HUES6 (cell line): ENCODE measurements at regions not wholly inside any gene's neighbourhood (a gene's known extent, or its start where the extent isn't known, plus 50 kb on each side); places are given as distances from the start of the nearest gene placed in this dataset.
A peak's percentile ranks its signal among the peaks of the same experiment; 100 is the strongest.

Experiments
- H3K27ac ChIP-seq: 2 replicates; pipeline ENCODE4 v1.7.0; 2013; ENCODE audit warnings: low read depth, mild to moderate bottlenecking, low read length, inconsistent platforms
- H3K27me3 ChIP-seq: 2 replicates; pipeline ENCODE4 v1.6.1; 2013; ENCODE audit warnings: low read length; ENCODE audit not compliant: control insufficient read depth, insufficient read depth
- H3K36me3 ChIP-seq: 2 replicates; pipeline ENCODE4 v1.6.1; 2013; ENCODE audit warnings: low read length; ENCODE audit not compliant: control insufficient read depth, insufficient read depth
- H3K4me1 ChIP-seq: 2 replicates; pipeline ENCODE4 v1.6.1; 2013; ENCODE audit warnings: low read length; ENCODE audit not compliant: control insufficient read depth, insufficient read depth
- H3K4me3 ChIP-seq: 2 replicates; pipeline ENCODE4 v1.5.1; 2013; ENCODE audit warnings: low read depth, low read length
- H3K9ac ChIP-seq: one replicate; pipeline ENCODE4 v1.6.1; 2013; ENCODE audit warnings: mild to moderate bottlenecking, low read length
- H3K9me3 ChIP-seq: 2 replicates; pipeline ENCODE4 v1.6.1; 2013; ENCODE audit warnings: low read depth, low read length; ENCODE audit not compliant: control insufficient read depth, insufficient read depth

GRCh38 chr2:185891403-185891802, 152.8 kb downstream of the FSIP2 start:
- Histone ChIP-seq H3K27ac (no peak overlapping the region), H3K9ac (no peak overlapping the region), H3K4me1 (no peaks in the 10 kb centered on the region), H3K36me3 (no peaks in the 10 kb centered on the region), H3K4me3 (no peak overlapping the region), H3K9me3 (no peaks in the 10 kb centered on the region), H3K27me3 (no peaks in the 10 kb centered on the region)

GRCh38 chr2:185891804-185892411, 153.3 kb downstream of the FSIP2 start:
- no peaks in the 10 kb centered on the region for H3K9me3 ChIP-seq
- H3K27me3 ChIP-seq: no peaks in the 10 kb centered on the region

DNA sequence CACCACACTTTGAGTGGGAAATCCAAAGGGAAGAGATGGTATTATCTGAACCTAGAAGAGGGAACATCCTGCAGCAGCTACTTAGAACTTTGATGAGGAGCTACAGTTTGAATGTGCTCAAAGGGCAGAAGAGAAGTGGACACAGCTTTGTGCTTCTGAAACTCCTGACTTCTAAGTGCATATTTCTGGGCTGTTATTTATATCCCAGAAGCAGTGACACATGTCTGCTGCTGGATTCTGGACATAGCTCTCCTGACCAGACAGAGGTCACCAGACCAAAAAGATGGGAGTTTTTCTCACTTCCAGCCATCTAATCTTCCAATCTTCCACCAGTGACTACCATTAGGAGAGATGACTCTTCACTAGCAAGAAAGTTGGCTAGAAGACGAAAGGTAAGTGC, 153.9 kb downstream of the FSIP2 start:
- H3K27ac ChIP-seq: no peak overlapping the region
- no peak overlapping the region for H3K4me3 ChIP-seq
- no peaks in the 10 kb centered on the region for H3K4me1 ChIP-seq
- H3K36me3 ChIP-seq: no peaks in the 10 kb centered on the region
- no peak overlapping the region for H3K9ac ChIP-seq
- no peaks in the 10 kb centered on the region for H3K9me3 ChIP-seq
- H3K27me3 ChIP-seq: no peaks in the 10 kb centered on the region

More at GRCh38 chr2:185891804-185892411, 153.3 kb downstream of the FSIP2 start:
- Histone ChIP-seq H3K4me3 (no peak overlapping the region), H3K9ac (no peak overlapping the region), H3K4me1 (no peaks in the 10 kb centered on the region), H3K27ac (no peak overlapping the region), H3K36me3 (no peaks in the 10 kb centered on the region)

- H3K4me3 ChIP-seq: no peak overlapping the region
Measured at GRCh38 chr2:185894223-185894622, 155.6 kb downstream of the FSIP2 start.

DNA sequence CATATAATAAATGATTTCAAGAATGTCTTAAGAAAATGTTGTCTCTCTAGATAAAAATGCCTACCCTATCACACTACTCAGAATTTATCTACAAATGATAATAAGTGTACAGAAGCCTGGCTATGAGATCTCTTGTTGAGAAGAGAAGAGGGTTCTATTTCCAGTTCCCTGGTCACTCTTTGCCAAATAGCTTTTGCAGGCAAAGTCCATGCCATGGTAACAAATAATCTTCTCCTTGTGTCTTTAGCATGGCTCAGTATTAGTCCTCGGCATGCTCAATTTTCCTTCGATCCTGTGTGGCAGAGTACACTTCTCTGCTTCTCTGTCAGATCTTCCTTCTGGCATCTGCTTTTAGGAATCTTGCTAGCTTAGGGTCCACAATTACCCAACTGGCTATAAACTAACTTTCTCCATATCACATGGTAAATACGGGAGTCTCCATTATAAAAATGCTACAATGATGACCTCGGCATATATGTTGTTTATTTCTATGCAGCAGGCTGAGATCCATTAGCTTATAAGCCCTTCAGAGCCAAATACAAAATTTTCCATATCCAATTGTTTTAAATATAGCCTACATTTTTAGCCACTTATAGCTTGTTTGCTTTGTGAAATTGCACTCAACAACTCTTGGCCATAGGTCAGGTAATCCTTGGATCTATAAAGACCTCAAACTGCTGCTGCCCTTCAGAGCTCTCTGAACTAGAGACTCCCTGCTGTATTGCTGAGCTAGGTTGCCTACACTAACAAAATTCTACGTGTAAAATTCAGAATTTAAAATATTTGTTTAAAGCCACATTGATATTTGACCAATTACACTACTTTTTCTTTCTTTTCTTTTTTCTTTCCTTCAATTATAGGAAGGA, 157.5 kb downstream of the FSIP2 start:
- H3K36me3 ChIP-seq: no peaks in the 10 kb centered on the region
- no peak overlapping the region for H3K9ac ChIP-seq
- no peak overlapping the region for H3K27ac ChIP-seq
- H3K9me3 ChIP-seq: no peaks in the 10 kb centered on the region
- H3K4me1 ChIP-seq: peaks cover 3% of the 10 kb centered on the region; the same call in 1 of the 2 replicates
- no peak overlapping the region for H3K4me3 ChIP-seq
- no peaks in the 10 kb centered on the region for H3K27me3 ChIP-seq

More at GRCh38 chr2:185894223-185894622, 155.6 kb downstream of the FSIP2 start:
- no peak overlapping the region for H3K27ac ChIP-seq
- no peaks in the 10 kb centered on the region for H3K36me3 ChIP-seq
- no peak overlapping the region for H3K9ac ChIP-seq
- no peaks in the 10 kb centered on the region for H3K27me3 ChIP-seq
- no peaks in the 10 kb centered on the region for H3K9me3 ChIP-seq
- H3K4me1 ChIP-seq: no peaks in the 10 kb centered on the region

- no peak overlapping the region for H3K9ac ChIP-seq
- H3K27me3 ChIP-seq: no peaks in the 10 kb centered on the region
- peaks cover 3% of the 10 kb centered on the region; the same call in 1 of the 2 replicates for H3K4me1 ChIP-seq
- no peak overlapping the region for H3K4me3 ChIP-seq
- H3K9me3 ChIP-seq: no peaks in the 10 kb centered on the region
- no peak overlapping the region for H3K27ac ChIP-seq
- no peaks in the 10 kb centered on the region for H3K36me3 ChIP-seq
Measured at GRCh38 chr2:185899366-185899765, 160.8 kb downstream of the FSIP2 start.

- Histone ChIP-seq H3K9me3 (no peaks in the 10 kb centered on the region), H3K27ac (no peak overlapping the region), H3K4me1 (no peaks in the 10 kb centered on the region), H3K9ac (no peak overlapping the region), H3K36me3 (no peaks in the 10 kb centered on the region), H3K4me3 (no peak overlapping the region), H3K27me3 (no peaks in the 10 kb centered on the region)
Measured at GRCh38 chr2:185919155-185919554, 180.6 kb downstream of the FSIP2 start.

DNA sequence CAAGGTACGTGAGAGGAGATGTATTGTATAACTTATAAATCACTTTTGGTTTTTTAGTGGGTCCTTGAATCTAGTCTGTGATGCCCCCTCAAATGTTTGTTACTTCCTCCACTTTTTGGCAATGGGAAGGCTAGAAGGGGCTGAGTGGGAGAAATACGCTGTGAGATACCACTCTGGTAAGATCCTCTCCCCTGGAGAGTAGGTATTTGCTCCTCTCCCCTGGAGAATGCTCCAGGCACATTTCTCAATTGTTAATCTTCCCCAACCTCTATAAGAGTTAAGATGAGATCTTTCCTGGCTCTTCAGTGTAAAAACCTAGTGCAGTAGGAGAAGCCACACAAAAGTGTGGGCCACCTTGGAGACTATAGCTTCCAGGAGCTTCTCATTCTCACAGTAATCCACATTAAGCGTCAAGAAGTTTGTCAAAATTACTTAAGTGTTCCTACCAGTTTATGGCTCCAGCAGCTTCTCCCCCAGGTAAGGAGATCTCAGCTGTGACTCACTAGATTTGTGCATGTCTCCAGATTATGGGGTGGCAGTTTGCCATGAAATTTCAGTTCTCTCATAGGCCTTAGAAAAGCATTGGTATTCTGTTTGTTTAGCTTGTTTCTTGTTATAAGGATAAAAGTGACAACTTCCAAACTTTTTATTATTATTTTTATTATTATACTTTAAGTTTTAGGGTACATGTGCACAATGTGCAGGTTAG, 182.6 kb downstream of the FSIP2 start:
- Histone ChIP-seq H3K27ac (0 out of 2 replicates have a peak overlapping the region, but pooled peaks have one; percentile 10), H3K36me3 (no peaks in the 10 kb centered on the region), H3K4me1 (no peaks in the 10 kb centered on the region), H3K9ac (no peak overlapping the region), H3K27me3 (no peaks in the 10 kb centered on the region), H3K9me3 (no peaks in the 10 kb centered on the region), H3K4me3 (no peak overlapping the region)

GRCh38 chr2:185934232-185934631, 195.6 kb downstream of the FSIP2 start:
- H3K27ac ChIP-seq: no peak overlapping the region
- no peaks in the 10 kb centered on the region for H3K36me3 ChIP-seq
- H3K9ac ChIP-seq: no peak overlapping the region

GRCh38 chr2:185939858-185940257, 201.3 kb downstream of the FSIP2 start:
- peaks cover 2% of the 10 kb centered on the region; the same call in 1 of the 2 replicates for H3K9me3 ChIP-seq
- no peak overlapping the region for H3K4me3 ChIP-seq
- no peaks in the 10 kb centered on the region for H3K36me3 ChIP-seq
- H3K9ac ChIP-seq: no peak overlapping the region
- H3K4me1 ChIP-seq: no peaks in the 10 kb centered on the region
- H3K27me3 ChIP-seq: no peaks in the 10 kb centered on the region
- no peak overlapping the region for H3K27ac ChIP-seq

More at GRCh38 chr2:185934232-185934631, 195.6 kb downstream of the FSIP2 start:
- no peaks in the 10 kb centered on the region for H3K9me3 ChIP-seq
- no peaks in the 10 kb centered on the region for H3K27me3 ChIP-seq
- H3K4me1 ChIP-seq: no peaks in the 10 kb centered on the region
- H3K4me3 ChIP-seq: no peak overlapping the region

- Histone ChIP-seq H3K4me1 (no peaks in the 10 kb centered on the region), H3K4me3 (no peak overlapping the region), H3K9me3 (peaks cover 2% of the 10 kb centered on the region; the same call in 1 of the 2 replicates), H3K36me3 (no peaks in the 10 kb centered on the region), H3K9ac (no peak overlapping the region), H3K27ac (no peak overlapping the region), H3K27me3 (no peaks in the 10 kb centered on the region)
Measured at GRCh38 chr2:185942855-185943254, 204.3 kb downstream of the FSIP2 start.
